MM.1S (cell line): ENCODE measurements at regions not wholly inside any gene's neighbourhood (a gene's known extent, or its start where the extent isn't known, plus 50 kb on each side); places are given as distances from the start of the nearest gene placed in this dataset.

ENCODE experiments used
- DNase-seq: peaks from one replicate; pipeline ENCODE4 v3.0.0-alpha.2; 2015
- H2AFZ ChIP-seq: fragments of 300-600 bp; sonication (generic); 2 replicates; pipeline ENCODE4 v1.6.0; 2016; ENCODE audit warnings: antibody characterized with exemption, low read length
- H3F3A ChIP-seq: fragments of 300-600 bp; sonication (generic); 2 replicates; pipeline ENCODE4 v1.6.1; 2016; ENCODE audit warnings: mild to moderate bottlenecking, antibody characterized with exemption, low read length, moderate library complexity, mixed read lengths; ENCODE audit not compliant: insufficient read depth
- H3K27ac ChIP-seq: fragments of 300-600 bp; sonication (generic); 2 replicates; pipeline ENCODE4 v1.5.1; 2016; ENCODE audit warnings: mild to moderate bottlenecking, low read length
- H3K27me3 ChIP-seq: fragments of 300-600 bp; sonication (generic); replicated peaks from 2 replicates; pipeline ENCODE4 v1.6.0; 2016; ENCODE audit warnings: low read length; ENCODE audit not compliant: insufficient read depth
- H3K36me3 ChIP-seq: fragments of 300-600 bp; sonication (generic); replicated peaks from 2 replicates; pipeline ENCODE4 v1.6.1; 2016; ENCODE audit warnings: mild to moderate bottlenecking, low read length, mixed read lengths; ENCODE audit not compliant: insufficient read depth
- H3K4me1 ChIP-seq: fragments of 300-600 bp; sonication (generic); 2 replicates; pipeline ENCODE4 v1.6.1; 2016; ENCODE audit warnings: low read length, mixed read lengths
- H3K4me2 ChIP-seq: fragments of 300-600 bp; sonication (generic); 2 replicates; pipeline ENCODE4 v1.6.0; 2016; ENCODE audit warnings: low read depth, low read length
- H3K4me3 ChIP-seq: fragments of 300-600 bp; sonication (generic); 2 replicates; pipeline ENCODE4 v1.5.1; 2016; ENCODE audit warnings: low read length, mixed read lengths
- H3K79me2 ChIP-seq: fragments of 300-600 bp; sonication (generic); 2 replicates; pipeline ENCODE4 v1.6.1; 2016; ENCODE audit warnings: mixed run types, low read length, mixed read lengths
- H3K9ac ChIP-seq: fragments of 300-600 bp; sonication (generic); 2 replicates; pipeline ENCODE4 v1.6.1; 2016; ENCODE audit warnings: low read length, mixed read lengths
- H3K9me2 ChIP-seq: fragments of 300-600 bp; sonication (generic); replicated peaks from 2 replicates; pipeline ENCODE4 v1.6.1; 2016; ENCODE audit warnings: mild to moderate bottlenecking, low read length, mixed read lengths; ENCODE audit not compliant: insufficient read depth
- H3K9me3 ChIP-seq: fragments of 300-600 bp; sonication (generic); replicated peaks from 2 replicates; pipeline ENCODE4 v1.6.1; 2016; ENCODE audit warnings: mild to moderate bottlenecking, low read length, mixed read lengths; ENCODE audit not compliant: insufficient read depth
- H4K20me1 ChIP-seq: fragments of 300-600 bp; sonication (generic); 2 replicates; pipeline ENCODE4 v1.6.1; 2016; ENCODE audit warnings: mild to moderate bottlenecking, low read length, moderate library complexity, mixed read lengths; ENCODE audit not compliant: insufficient read depth
- CTCF ChIP-seq: fragments of 300-600 bp; sonication (generic); IDR thresholded peaks from 2 replicates; pipeline ENCODE4 v1.5.1; 2016; ENCODE audit warnings: antibody characterized with exemption, low read length, mixed read lengths
- EZH2 ChIP-seq: fragments of 300-600 bp; sonication (generic); optimal IDR thresholded peaks from 2 replicates; pipeline ENCODE3; 2017; ENCODE audit warnings: low read depth, mild to moderate bottlenecking, antibody characterized with exemption, low read length, mixed read lengths
- EZH2phosphoT487 ChIP-seq: fragments of 300-600 bp; sonication (generic); IDR thresholded peaks from 2 replicates; pipeline ENCODE4 v1.6.1; 2018; ENCODE audit warnings: antibody characterized with exemption, low read length

GRCh38 chr3:115385774-115386730 lies 237.3 kb upstream of the GAP43 start:
- Histone ChIP-seq H4K20me1 (no peaks in the 10 kb centered on the region), H2AFZ (no peak overlapping the region), H3K79me2 (no peaks in the 10 kb centered on the region), H3K27me3 (no peaks in the 10 kb centered on the region), H3K4me3 (no peak overlapping the region), H3K27ac (no peak overlapping the region), H3K36me3 (no peaks in the 10 kb centered on the region), H3K9me2 (no peaks in the 10 kb centered on the region), H3K4me2 (no peak overlapping the region), H3F3A (no peaks in the 10 kb centered on the region), H3K4me1 (no peaks in the 10 kb centered on the region), H3K9me3 (no peaks in the 10 kb centered on the region), H3K9ac (no peak overlapping the region)
- DNase-seq: no peak
- no peak for TF ChIP-seq EZH2
- no peak for TF ChIP-seq EZH2phosphoT487
- no peak for TF ChIP-seq CTCF

- H3K27ac ChIP-seq: no peak overlapping the region
- TF ChIP-seq CTCF (no peak), EZH2 (no peak), EZH2phosphoT487 (no peak)
- no peaks in the 10 kb centered on the region for H3K9me3 ChIP-seq
- no peak overlapping the region for H3K4me2 ChIP-seq
- no peaks in the 10 kb centered on the region for H3F3A ChIP-seq
- no peaks in the 10 kb centered on the region for H3K27me3 ChIP-seq
- H3K36me3 ChIP-seq: no peaks in the 10 kb centered on the region
- H3K4me3 ChIP-seq: no peak overlapping the region
- H2AFZ ChIP-seq: no peak overlapping the region
- DNase-seq: no peak
- H3K9ac ChIP-seq: no peak overlapping the region
- no peaks in the 10 kb centered on the region for H4K20me1 ChIP-seq
- H3K4me1 ChIP-seq: no peaks in the 10 kb centered on the region
- no peaks in the 10 kb centered on the region for H3K79me2 ChIP-seq
- H3K9me2 ChIP-seq: no peaks in the 10 kb centered on the region
Measured at GRCh38 chr3:115388166-115388565, 235.1 kb upstream of the GAP43 start.

- Histone ChIP-seq H3K4me2 (no peak overlapping the region), H3K9me2 (no peaks in the 10 kb centered on the region), H3K4me3 (no peak overlapping the region), H3K27me3 (no peaks in the 10 kb centered on the region), H3K9me3 (no peaks in the 10 kb centered on the region), H3K79me2 (no peaks in the 10 kb centered on the region), H3K36me3 (no peaks in the 10 kb centered on the region), H3K4me1 (no peaks in the 10 kb centered on the region), H4K20me1 (no peaks in the 10 kb centered on the region), H3K27ac (no peak overlapping the region), H3F3A (no peaks in the 10 kb centered on the region), H2AFZ (no peak overlapping the region), H3K9ac (no peak overlapping the region)
- TF ChIP-seq EZH2 (no peak), EZH2phosphoT487 (no peak), CTCF (no peak)
- no peak for DNase-seq
Measured at GRCh38 chr3:115388811-115389210, 234.5 kb upstream of the GAP43 start.
